GM12878 (cell line): ENCODE measurements at regions not wholly inside any gene's neighbourhood (a gene's known extent, or its start where the extent isn't known, plus 50 kb on each side); places are given as distances from the start of the nearest gene placed in this dataset.

Source experiments
- ATAC-seq: fragments of 200-7000 bp; cut with Tn5 transposase; 3 replicates; pipeline ENCODE4 v1.9.1; 2020; ENCODE audit warnings: mild to moderate bottlenecking, moderate library complexity
- BruUV-seq: library from RNA; stranded (reverse); fragments of 400-500 nt; replicated peaks from 2 replicates; lab custom pipeline; 2021; lab: Mats Ljungman, UMichigan
- CTCF ChIA-PET: fragments of 300-600 bp; sonication (Branson Sonifier 250); formaldehyde crosslinking; extraction: SDS; loops from one replicate; lab custom pipeline; 2021; ENCODE audit warnings: inconsistent platforms; lab: Yijun Ruan, JAX
- POLR2A ChIA-PET: fragments of 350-600 bp; formaldehyde crosslinking; extraction: SDS; loops from one replicate; lab custom pipeline; 2021; ENCODE audit warnings: inconsistent platforms; lab: Charles Lee
- RAD21 ChIA-PET: fragments of 300-600 bp; sonication (Branson Sonifier 250); formaldehyde crosslinking; loops from one replicate; lab custom pipeline; 2023; ENCODE audit warnings: antibody characterized with exemption; ENCODE audit not compliant: unreplicated experiment; lab: Charles Lee
- SMC1A ChIA-PET: fragments of 300-600 bp; sonication (Branson Sonifier 250); formaldehyde crosslinking; loops from one replicate; lab custom pipeline; 2023; ENCODE audit not compliant: unreplicated experiment, uncharacterized antibody; lab: Charles Lee
- DNase-seq: peaks from one replicate; pipeline ENCODE4 v3.0.0-alpha.2; 2011; ENCODE audit warnings: low read depth, low spot score
- FAIRE-seq: peaks from 3 replicates; lab custom pipeline; 2011; peaks lifted over from hg19 to GRCh38; lab: Jason Lieb, UNC
- H2AFZ ChIP-seq: 2 replicates; pipeline ENCODE4 v1.6.0; 2011; ENCODE audit warnings: low read depth, low read length, control low read depth; ENCODE audit not compliant: control insufficient read depth
- H3K27ac ChIP-seq: 2 replicates; pipeline ENCODE4 v1.5.1; 2011; ENCODE audit warnings: control low read depth; ENCODE audit not compliant: control insufficient read depth, insufficient read depth
- H3K27me3 ChIP-seq, 2 experiments: replicated peaks in 1 of 2; 2 replicates each; pipeline versions ENCODE4 v1.6.0 to v1.6.1; 2011; ENCODE audit warnings: low read length in 1 of 2; ENCODE audit not compliant: control insufficient read depth in 2 of 2, insufficient read depth in 2 of 2
- H3K36me3 ChIP-seq, 2 experiments: 2 replicates each; pipeline ENCODE4 v1.5.1; 2011; ENCODE audit warnings: low read length in 1 of 2; ENCODE audit not compliant: control insufficient read depth in 2 of 2, insufficient read depth in 2 of 2
- H3K4me1 ChIP-seq: 2 replicates; pipeline ENCODE4 v1.6.1; 2011; ENCODE audit warnings: mild to moderate bottlenecking, low read length, moderate library complexity, mixed read lengths; ENCODE audit not compliant: control insufficient read depth, insufficient read depth
- H3K4me2 ChIP-seq: 2 replicates; pipeline ENCODE4 v1.6.0; 2011; ENCODE audit warnings: control low read depth; ENCODE audit not compliant: control insufficient read depth, insufficient read depth
- H3K4me3 ChIP-seq: fragments of 200-600 bp; sonication (generic); 2 replicates; pipeline ENCODE4 v1.5.1; 2016
- H3K79me2 ChIP-seq: 2 replicates; pipeline ENCODE4 v1.6.0; 2011; ENCODE audit warnings: low read length; ENCODE audit not compliant: control insufficient read depth, insufficient read depth
- H3K9ac ChIP-seq: 2 replicates; pipeline ENCODE4 v1.8.0; 2011; ENCODE audit warnings: low read length, control low read depth, mixed read lengths; ENCODE audit not compliant: control insufficient read depth, insufficient read depth
- H3K9me3 ChIP-seq: replicated peaks from 3 replicates; pipeline ENCODE4 v1.5.1; 2011; ENCODE audit warnings: mild to moderate bottlenecking, low read length; ENCODE audit not compliant: control insufficient read depth, insufficient read depth
- H4K20me1 ChIP-seq: 2 replicates; pipeline ENCODE4 v1.6.0; 2011; ENCODE audit not compliant: control insufficient read depth, insufficient read depth
- CTCF ChIP-seq, 3 experiments: IDR thresholded peaks in 2 of 3; conservative IDR thresholded peaks in 1 of 3; 2 replicates each; pipeline ENCODE4 v1.5.1; 2011; ENCODE audit warnings: low read depth in 3 of 3, low read length in 3 of 3, mild to moderate bottlenecking in 3 of 3, control low read depth in 2 of 3, moderate library complexity in 2 of 3, inconsistent platforms in 1 of 3, mixed read lengths in 1 of 3; ENCODE audit not compliant: control insufficient read depth in 2 of 3, insufficient read depth in 1 of 3; ENCODE audit errors: extremely low read depth in 1 of 3
- HCFC1 ChIP-seq: fragments of 150-350 bp; IDR thresholded peaks from 2 replicates; pipeline ENCODE4 v1.6.1; 2014; ENCODE audit warnings: low read length
- HDGF ChIP-seq: fragments of 450-650 bp; IDR thresholded peaks from 2 replicates; pipeline ENCODE4 v1.6.1; 2016; ENCODE audit warnings: antibody characterized with exemption
- LARP7 ChIP-seq: fragments of 450-650 bp; IDR thresholded peaks from 2 replicates; pipeline ENCODE4 v1.6.1; 2017; ENCODE audit warnings: mild to moderate bottlenecking
- MXI1 ChIP-seq: fragments of 150-350 bp; IDR thresholded peaks from 2 replicates; pipeline ENCODE4 v1.6.1; 2011; ENCODE audit warnings: low read depth, mild to moderate bottlenecking, inconsistent platforms, low read length, improper control_type of control experiment
- SMAD1 ChIP-seq: fragments of 450-650 bp; IDR thresholded peaks from 2 replicates; pipeline ENCODE4 v1.6.1; 2018; ENCODE audit warnings: mild to moderate bottlenecking, low read depth; ENCODE audit not compliant: partially characterized antibody
- SMARCA5 ChIP-seq: fragments of 450-650 bp; IDR thresholded peaks from 2 replicates; pipeline ENCODE4 v1.6.1; 2017; ENCODE audit warnings: mild to moderate bottlenecking
- SRF ChIP-seq, 2 experiments: IDR thresholded peaks; 2 replicates each; pipeline ENCODE4 v1.6.1; 2011; ENCODE audit warnings: low read depth in 2 of 2, low read length in 2 of 2, mild to moderate bottlenecking in 1 of 2, moderate library complexity in 1 of 2
- TCF12 ChIP-seq: IDR thresholded peaks from 2 replicates; pipeline ENCODE4 v1.6.1; 2011; ENCODE audit warnings: low read depth, mild to moderate bottlenecking, low read length
- USF1 ChIP-seq: IDR thresholded peaks from 2 replicates; pipeline ENCODE4 v1.6.1; 2011; ENCODE audit warnings: borderline replicate concordance, low read depth, mild to moderate bottlenecking, moderate library complexity, mixed read lengths, low read length; ENCODE audit not compliant: insufficient read depth; ENCODE audit errors: extremely low read length
- ZNF274 ChIP-seq: IDR thresholded peaks from one replicate; pipeline ENCODE4 v1.8.0; 2011; ENCODE audit not compliant: insufficient read length, insufficient read depth
- ZSCAN29 ChIP-seq: fragments of 450-650 bp; IDR thresholded peaks from 2 replicates; pipeline ENCODE4 v1.6.1; 2017; ENCODE audit warnings: mild to moderate bottlenecking, moderate library complexity
- WGBS: methylation state at CpG from one replicate; pipeline ENCODE4 v1.1.6; 2016; ENCODE audit warnings: low lambda C conversion rate; ENCODE audit not compliant: insufficient replicate concordance, insufficient coverage; ENCODE audit errors: missing lambda C conversion rate; 5-methylcytosine and 5-hydroxymethylcytosine counted together
- in situ Hi-C: fragments of 300-500 bp; cut with MboI; formaldehyde crosslinking; loops from 9 replicates; pipeline ENCODE4 v1.14.3; 2018; ENCODE audit warnings: mixed read lengths
- intact Hi-C: fragments of 100-400 bp; cut with micrococcal nuclease; formaldehyde crosslinking; loops from one replicate; pipeline ENCODE4 v1.14.2; 2022; ENCODE audit not compliant: unreplicated experiment
- TF ChIP-seq, protein P1 (sequence below): fragments of 450-650 bp; IDR thresholded peaks from 2 replicates; pipeline ENCODE4 v1.6.1; 2017; ENCODE audit warnings: antibody characterized with exemption, mild to moderate bottlenecking, moderate library complexity

DNA sequence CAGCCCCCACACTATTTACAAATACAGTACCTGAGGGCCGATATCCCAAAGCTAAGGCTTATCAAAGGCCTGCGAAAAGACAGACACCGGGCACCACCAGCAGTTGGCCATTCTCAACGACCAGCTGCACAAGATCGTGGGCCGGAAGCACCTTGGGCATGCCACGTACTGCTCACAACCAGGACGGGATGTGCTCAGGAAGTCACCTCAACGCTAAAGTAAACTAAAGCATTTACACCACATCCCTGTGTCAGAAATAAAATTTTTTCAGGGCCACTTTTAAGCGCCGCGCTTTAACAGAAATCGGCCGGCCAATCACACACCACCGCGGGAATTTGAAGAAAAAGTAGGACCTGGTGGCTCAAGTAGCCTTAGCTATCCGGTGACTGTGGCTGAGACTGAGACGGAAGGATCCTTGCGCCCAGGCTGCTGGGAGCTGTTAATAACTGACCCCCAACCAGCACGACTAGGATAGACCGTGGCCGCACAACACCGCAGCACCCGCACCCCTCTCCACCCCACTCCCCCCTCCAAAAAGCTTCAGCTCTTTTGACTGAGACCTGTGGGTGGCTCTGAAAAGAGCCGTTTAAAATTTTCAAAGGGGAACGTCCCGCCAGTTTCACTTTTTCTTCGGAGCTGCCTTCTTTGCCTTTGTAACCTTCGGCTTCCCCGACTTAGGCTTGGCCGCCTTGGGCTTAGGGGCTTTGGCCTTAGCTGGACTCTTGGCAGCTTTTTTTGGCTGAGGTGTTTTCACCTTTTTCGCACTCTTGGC is 131.2 kb upstream of the BTN3A2 start:
- Histone ChIP-seq H3K4me2 (peak overlapping the region; percentile 89), H2AFZ (peak overlapping the region; percentile 14), H3K4me3 (peak overlapping the region; percentile 83), H3K9me3 (no peaks in the 10 kb centered on the region), H3K27ac (peak overlapping the region; percentile 95), H3K4me1 (peaks cover 2% of the 10 kb centered on the region), H3K36me3 (no peaks in the 10 kb centered on the region), H4K20me1 (no peaks in the 10 kb centered on the region), H3K79me2 (peaks cover 3% of the 10 kb centered on the region), H3K27me3 (no peaks in the 10 kb centered on the region), H3K9ac (peak overlapping the region; percentile 96)
- no peak for FAIRE-seq
- ChIA-PET SMC1A (interaction anchor here (0.7 to 5.2 kb wide), 10 partner anchors 10 to 109 kb away, joined by 3 to 44 read pairs (median 6); a partner anchor contains a TSS), CTCF (interaction anchor here (0.7 to 6.5 kb wide), 6 partner anchors 9 to 60 kb away, joined by 3 to 46 read pairs (median 4); a partner anchor contains a TSS), POLR2A (interaction anchor here (0.7 to 5.2 kb wide), 16 partner anchors 9 to 1660 kb away, joined by 3 to 56 read pairs (median 6); a partner anchor contains a TSS), RAD21 (interaction anchor here (0.5 to 5.6 kb wide), 13 partner anchors 9 to 97 kb away, joined by 3 to 50 read pairs (median 6); a partner anchor contains a TSS)
- peak; percentile 75 for DNase-seq
- intact Hi-C loops (loop anchor here (1.0 to 10.0 kb wide), 3 partner anchors 10 to 1661 kb away; a partner anchor contains a TSS), in situ Hi-C loops (no loop called here)
- no TSS peak for BruUV-seq
- ATAC-seq, result peak; percentile 67
- WGBS, result under 1% methylated on average over 32 of the region's 32 CpGs
- TF ChIP-seq CTCF (IDR thresholded peaks at IDR 0.05 in 2 of 3, conservative IDR thresholded peaks at IDR 0.05 in 1 of 3; ENCODE audit: control insufficient read depth in 2 of 3, extremely low read depth in 1 of 3, insufficient read depth in 1 of 3, low read depth in 3 of 3, low read length in 3 of 3) (no peak), MXI1 (no peak; the same call in 1 of the 2 replicates), SMARCA5 (peak; percentile 67; the same call in 1 of the 2 replicates), LARP7 (peak; percentile 57), TCF12 (peak; percentile 61; the same call in 1 of the 2 replicates), HDGF (no peak), USF1 (no peak), ZNF274 (no peak), ZSCAN29 (peak; percentile 78; the same call in 1 of the 2 replicates), HCFC1 (no peak), SRF (IDR thresholded peaks at IDR 0.05; ENCODE audit: low read depth in 2 of 2, low read length in 2 of 2) (no peak), SMAD1 (peak; percentile 38)
- TF ChIP-seq, protein P1, sequence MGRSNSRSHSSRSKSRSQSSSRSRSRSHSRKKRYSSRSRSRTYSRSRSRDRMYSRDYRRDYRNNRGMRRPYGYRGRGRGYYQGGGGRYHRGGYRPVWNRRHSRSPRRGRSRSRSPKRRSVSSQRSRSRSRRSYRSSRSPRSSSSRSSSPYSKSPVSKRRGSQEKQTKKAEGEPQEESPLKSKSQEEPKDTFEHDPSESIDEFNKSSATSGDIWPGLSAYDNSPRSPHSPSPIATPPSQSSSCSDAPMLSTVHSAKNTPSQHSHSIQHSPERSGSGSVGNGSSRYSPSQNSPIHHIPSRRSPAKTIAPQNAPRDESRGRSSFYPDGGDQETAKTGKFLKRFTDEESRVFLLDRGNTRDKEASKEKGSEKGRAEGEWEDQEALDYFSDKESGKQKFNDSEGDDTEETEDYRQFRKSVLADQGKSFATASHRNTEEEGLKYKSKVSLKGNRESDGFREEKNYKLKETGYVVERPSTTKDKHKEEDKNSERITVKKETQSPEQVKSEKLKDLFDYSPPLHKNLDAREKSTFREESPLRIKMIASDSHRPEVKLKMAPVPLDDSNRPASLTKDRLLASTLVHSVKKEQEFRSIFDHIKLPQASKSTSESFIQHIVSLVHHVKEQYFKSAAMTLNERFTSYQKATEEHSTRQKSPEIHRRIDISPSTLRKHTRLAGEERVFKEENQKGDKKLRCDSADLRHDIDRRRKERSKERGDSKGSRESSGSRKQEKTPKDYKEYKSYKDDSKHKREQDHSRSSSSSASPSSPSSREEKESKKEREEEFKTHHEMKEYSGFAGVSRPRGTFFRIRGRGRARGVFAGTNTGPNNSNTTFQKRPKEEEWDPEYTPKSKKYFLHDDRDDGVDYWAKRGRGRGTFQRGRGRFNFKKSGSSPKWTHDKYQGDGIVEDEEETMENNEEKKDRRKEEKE, result 0 out of 2 replicates have a peak, but pooled peaks have one; percentile 5
